Mesenchymal stem cell (in vitro differentiated cells and primary cell): ENCODE measurements at regions not wholly inside any gene's neighbourhood (a gene's known extent, or its start where the extent isn't known, plus 50 kb on each side); places are given as distances from the start of the nearest gene placed in this dataset.

Source experiments
- DNase-seq: peaks from one replicate; pipeline ENCODE4 v3.0.0-alpha.2; 2013
- H2AFZ ChIP-seq: one replicate; pipeline ENCODE4 v1.6.1; 2013; ENCODE audit warnings: low read depth, mild to moderate bottlenecking, control low read depth, inconsistent platforms, low read length, moderate library complexity
- H2AK5ac ChIP-seq: 2 replicates; pipeline ENCODE4 v1.6.1; 2013; ENCODE audit warnings: low read length, moderate library complexity, mild to moderate bottlenecking, inconsistent platforms; ENCODE audit not compliant: severe bottlenecking
- H2BK120ac ChIP-seq: one replicate; pipeline ENCODE4 v1.6.1; 2013; ENCODE audit warnings: low read depth, mild to moderate bottlenecking, inconsistent platforms, low read length, moderate library complexity
- H2BK12ac ChIP-seq, 2 experiments: one replicate each; pipeline ENCODE4 v1.6.1; 2013; ENCODE audit warnings: inconsistent platforms in 2 of 2, low read length in 2 of 2, mild to moderate bottlenecking in 2 of 2, moderate library complexity in 2 of 2, control low read depth in 1 of 2
- H2BK15ac ChIP-seq: one replicate; pipeline ENCODE4 v1.6.1; 2013; ENCODE audit warnings: mild to moderate bottlenecking, low read depth, inconsistent platforms; ENCODE audit not compliant: poor library complexity, severe bottlenecking
- H2BK5ac ChIP-seq: 2 replicates; pipeline ENCODE4 v1.6.1; 2013; ENCODE audit warnings: low read depth, mild to moderate bottlenecking, low read length, control low read depth, inconsistent platforms; ENCODE audit not compliant: poor library complexity, severe bottlenecking
- H3K14ac ChIP-seq, 2 experiments: one replicate each; pipeline ENCODE4 v1.6.1; 2013; ENCODE audit warnings: inconsistent platforms in 2 of 2, low read length in 2 of 2, control low read depth in 1 of 2, mild to moderate bottlenecking in 1 of 2, moderate library complexity in 1 of 2
- H3K18ac ChIP-seq, 2 experiments: one replicate each; pipeline ENCODE4 v1.6.1; 2013; ENCODE audit warnings: inconsistent platforms in 2 of 2, low read length in 2 of 2, control low read depth in 1 of 2, low read depth in 1 of 2, mild to moderate bottlenecking in 1 of 2
- H3K23ac ChIP-seq, 2 experiments: one replicate each; pipeline ENCODE4 v1.6.1; 2013; ENCODE audit warnings: inconsistent platforms in 2 of 2, low read length in 2 of 2, mild to moderate bottlenecking in 2 of 2, moderate library complexity in 2 of 2, control low read depth in 1 of 2
- H3K27ac ChIP-seq: 2 replicates; pipeline ENCODE4 v1.5.1; 2013; ENCODE audit warnings: mild to moderate bottlenecking, moderate library complexity, low read length, control low read depth, inconsistent platforms; ENCODE audit not compliant: poor library complexity, severe bottlenecking
- H3K27me3 ChIP-seq, 2 experiments: 2 replicates each; pipeline versions ENCODE4 v1.6.1 to v1.7.0; 2013; ENCODE audit warnings: low read length in 2 of 2, mild to moderate bottlenecking in 2 of 2, moderate library complexity in 2 of 2, control low read depth in 1 of 2, inconsistent platforms in 1 of 2; ENCODE audit not compliant: control insufficient read depth in 1 of 2, insufficient read depth in 1 of 2
- H3K36me3 ChIP-seq, 2 experiments: 2 replicates each; pipeline versions ENCODE4 v1.6.1 to v1.7.0; 2013; ENCODE audit warnings: low read length in 2 of 2, control low read depth in 1 of 2, inconsistent platforms in 1 of 2, low read depth in 1 of 2, mild to moderate bottlenecking in 1 of 2; ENCODE audit not compliant: insufficient read depth in 2 of 2, control insufficient read depth in 1 of 2
- H3K4ac ChIP-seq, 2 experiments: one replicate each; pipeline ENCODE4 v1.6.1; 2013; ENCODE audit warnings: inconsistent platforms in 2 of 2, low read length in 2 of 2, mild to moderate bottlenecking in 2 of 2, moderate library complexity in 2 of 2, control low read depth in 1 of 2, low read depth in 1 of 2
- H3K4me1 ChIP-seq: 2 replicates; pipeline ENCODE4 v1.6.1; 2013; ENCODE audit warnings: low read depth, low read length, control low read depth; ENCODE audit not compliant: control insufficient read depth, insufficient read depth
- H3K4me2 ChIP-seq: 2 replicates; pipeline ENCODE4 v1.6.1; 2013; ENCODE audit warnings: low read length, mild to moderate bottlenecking, inconsistent platforms; ENCODE audit not compliant: poor library complexity, severe bottlenecking
- H3K4me3 ChIP-seq, 2 experiments: 2 replicates each; pipeline versions ENCODE4 v1.5.1 to v1.7.0; 2013; ENCODE audit warnings: low read length in 2 of 2, mild to moderate bottlenecking in 2 of 2, control low read depth in 1 of 2, low read depth in 1 of 2; ENCODE audit not compliant: insufficient read depth in 1 of 2
- H3K79me1 ChIP-seq: replicated peaks from 2 replicates; pipeline ENCODE4 v1.6.1; 2013; ENCODE audit warnings: mild to moderate bottlenecking, control low read depth, low read length, inconsistent platforms; ENCODE audit not compliant: poor library complexity, severe bottlenecking
- H3K9ac ChIP-seq: 2 replicates; pipeline ENCODE4 v1.7.0; 2013; ENCODE audit warnings: mild to moderate bottlenecking, low read length, moderate library complexity
- H3K9me3 ChIP-seq: 2 replicates; pipeline ENCODE4 v1.7.0; 2013; ENCODE audit warnings: mild to moderate bottlenecking, low read length; ENCODE audit not compliant: control insufficient read depth
- H4K8ac ChIP-seq: one replicate; pipeline ENCODE4 v1.6.1; 2013; ENCODE audit warnings: inconsistent platforms, mild to moderate bottlenecking, low read length, moderate library complexity
- H4K91ac ChIP-seq: one replicate; pipeline ENCODE4 v1.6.1; 2013; ENCODE audit warnings: mild to moderate bottlenecking, low read length, inconsistent platforms
- WGBS: methylation state at CpG from one replicate; pipeline ENCODE4 v1.1.7; 2013; ENCODE audit warnings: mixed read lengths; 5-methylcytosine and 5-hydroxymethylcytosine counted together

DNA sequence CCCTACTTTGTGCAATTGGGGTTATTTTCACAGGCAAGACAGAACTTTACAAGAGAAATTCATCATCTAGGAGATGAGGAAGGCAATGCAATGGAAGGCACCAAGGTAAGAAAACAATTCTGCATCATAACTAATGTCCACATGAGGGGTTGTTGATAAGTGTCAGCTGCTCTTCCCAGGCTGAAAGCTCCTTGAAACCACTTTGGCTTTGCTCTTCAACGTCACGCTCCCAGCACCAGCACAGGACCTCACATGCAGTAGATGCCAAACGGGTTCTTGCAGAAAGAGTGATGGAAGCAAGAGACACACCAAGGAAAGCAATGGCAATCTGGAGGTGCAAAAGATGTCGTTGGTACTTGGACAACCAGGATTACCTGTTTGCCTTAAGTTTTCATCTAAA, 485.5 kb downstream of the BCL11B start:
- H4K91ac ChIP-seq: no peak overlapping the region
- peaks cover 56% of the 10 kb centered on the region for H3K9me3 ChIP-seq
- no peaks in the 10 kb centered on the region for H3K4me1 ChIP-seq
- no peak overlapping the region for H2BK15ac ChIP-seq
- 81% methylated on average over 4 of the region's 4 CpGs for WGBS
- no peak overlapping the region for H3K4me2 ChIP-seq
- DNase-seq: no peak
- H2AK5ac ChIP-seq: no peak overlapping the region
- no peak overlapping the region for H3K23ac ChIP-seq
- no peak overlapping the region for H2AFZ ChIP-seq
- no peaks in the 10 kb centered on the region for H3K27me3 ChIP-seq
- H3K36me3 ChIP-seq: no peaks in the 10 kb centered on the region
- no peak overlapping the region for H3K14ac ChIP-seq
- no peak overlapping the region for H4K8ac ChIP-seq
- no peak overlapping the region for H3K9ac ChIP-seq
- H3K4ac ChIP-seq: no peak overlapping the region
- no peak overlapping the region for H3K27ac ChIP-seq
- H2BK5ac ChIP-seq: no peak overlapping the region
- no peak overlapping the region for H3K18ac ChIP-seq
- no peak overlapping the region for H3K4me3 ChIP-seq
- H2BK12ac ChIP-seq: no peak overlapping the region
- H3K79me1 ChIP-seq: no peaks in the 10 kb centered on the region
- no peak overlapping the region for H2BK120ac ChIP-seq

- Histone ChIP-seq H3K9ac (no peak overlapping the region), H3K4me2 (no peak overlapping the region), H3K36me3 (no peaks in the 10 kb centered on the region), H3K4me1 (no peaks in the 10 kb centered on the region), H2AFZ (no peak overlapping the region), H3K23ac (no peak overlapping the region), H4K91ac (no peak overlapping the region), H2BK15ac (no peak overlapping the region), H3K27ac (no peak overlapping the region), H2BK5ac (no peak overlapping the region), H4K8ac (no peak overlapping the region), H3K4me3 (no peak overlapping the region), H3K27me3 (no peaks in the 10 kb centered on the region), H3K4ac (no peak overlapping the region), H3K18ac (no peak overlapping the region), H3K79me1 (no peaks in the 10 kb centered on the region), H2AK5ac (no peak overlapping the region), H2BK120ac (no peak overlapping the region), H3K9me3 (peaks cover 42% of the 10 kb centered on the region), H3K14ac (no peak overlapping the region), H2BK12ac (no peak overlapping the region)
- DNase-seq: no peak
- WGBS: 59% methylated on average over 3 of the region's 3 CpGs
Observed at GRCh38 chr14:98791661-98792060, 480.3 kb downstream of the BCL11B start.

DNA sequence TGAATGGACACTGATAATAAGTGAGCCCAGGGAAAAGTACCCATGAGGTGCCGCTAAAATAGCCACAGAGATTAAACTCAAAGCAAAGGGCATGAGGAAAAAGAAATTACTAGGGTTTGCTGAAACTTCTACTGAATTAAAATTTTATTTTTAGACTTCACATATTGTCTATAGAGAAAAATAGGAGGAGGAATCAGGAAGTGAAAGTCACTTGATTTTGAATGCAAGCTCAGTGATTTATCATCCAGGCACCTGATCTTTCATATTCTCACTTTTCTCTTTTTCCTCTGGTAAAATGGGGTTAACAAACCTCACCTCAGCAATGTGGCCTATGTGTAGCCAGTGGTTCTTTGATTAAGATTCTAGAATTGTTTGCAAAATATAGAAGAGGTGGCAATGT, 479.8 kb downstream of the BCL11B start:
- Histone ChIP-seq H2AK5ac (no peak overlapping the region), H3K14ac (no peak overlapping the region), H3K36me3 (no peaks in the 10 kb centered on the region), H3K4me1 (no peaks in the 10 kb centered on the region), H3K79me1 (no peaks in the 10 kb centered on the region), H4K91ac (no peak overlapping the region), H3K18ac (no peak overlapping the region), H4K8ac (no peak overlapping the region), H3K23ac (no peak overlapping the region), H3K27ac (no peak overlapping the region), H2BK12ac (no peak overlapping the region), H3K4me2 (no peak overlapping the region), H3K9me3 (peaks cover 39% of the 10 kb centered on the region), H3K4ac (no peak overlapping the region), H2AFZ (no peak overlapping the region), H2BK15ac (no peak overlapping the region), H2BK5ac (no peak overlapping the region), H3K9ac (no peak overlapping the region), H3K4me3 (no peak overlapping the region), H2BK120ac (no peak overlapping the region), H3K27me3 (no peaks in the 10 kb centered on the region)
- 71% methylated on average over 1 of the region's 1 CpG for WGBS
- no peak for DNase-seq

- 12% methylated on average over 4 of the region's 4 CpGs for WGBS
- Histone ChIP-seq H2BK120ac (no peak overlapping the region), H2BK5ac (no peak overlapping the region), H3K27me3 (no peaks in the 10 kb centered on the region), H4K91ac (no peak overlapping the region), H3K9me3 (peaks cover 10% of the 10 kb centered on the region), H4K8ac (no peak overlapping the region), H2BK15ac (no peak overlapping the region), H3K79me1 (no peaks in the 10 kb centered on the region), H3K4ac (no peak overlapping the region), H3K4me2 (no peak overlapping the region), H3K36me3 (no peaks in the 10 kb centered on the region), H3K18ac (no peak overlapping the region), H2BK12ac (no peak overlapping the region), H3K23ac (no peak overlapping the region), H3K4me1 (no peaks in the 10 kb centered on the region), H2AFZ (no peak overlapping the region), H3K4me3 (no peak overlapping the region), H3K9ac (no peak overlapping the region), H2AK5ac (no peak overlapping the region), H3K27ac (no peak overlapping the region), H3K14ac (no peak overlapping the region)
- no peak for DNase-seq
Observed at GRCh38 chr14:98798099-98798498, 473.9 kb downstream of the BCL11B start.
